HL-60 (cell line): ENCODE measurements at regions not wholly inside any gene's neighbourhood (a gene's known extent, or its start where the extent isn't known, plus 50 kb on each side); places are given as distances from the start of the nearest gene placed in this dataset.

Experiments used
- DNase-seq, 2 experiments: peaks; one replicate each; pipeline ENCODE4 v3.0.0-alpha.2; 2010 to 2020; ENCODE audit warnings: low read depth in 1 of 2, low spot score in 1 of 2
- H3K27ac ChIP-seq: fragments of 250-450 bp; sonication (Bioruptor Pico); replicated peaks from 2 replicates; pipeline ENCODE4 v1.5.1; 2020; ENCODE audit warnings: mild to moderate bottlenecking, moderate library complexity
- H3K27me3 ChIP-seq: fragments of 250-450 bp; sonication (Bioruptor Pico); 2 replicates; pipeline ENCODE4 v1.5.1; 2021; ENCODE audit warnings: mild to moderate bottlenecking, moderate library complexity; ENCODE audit not compliant: insufficient read depth, poor library complexity, severe bottlenecking
- H3K4me3 ChIP-seq: replicated peaks from 2 replicates; pipeline ENCODE4 v1.5.1; 2011; ENCODE audit warnings: mild to moderate bottlenecking, control low read depth, low read length; ENCODE audit not compliant: insufficient read depth
- GABPA ChIP-seq: IDR thresholded peaks from 2 replicates; pipeline ENCODE4 v1.6.1; 2012; ENCODE audit warnings: low read depth
- POLR2AphosphoS5 ChIP-seq: IDR thresholded peaks from 2 replicates; pipeline ENCODE4 v1.6.1; 2012; ENCODE audit warnings: low read depth
- SPI1 ChIP-seq: IDR thresholded peaks from 2 replicates; pipeline ENCODE4 v1.6.1; 2012; ENCODE audit warnings: low read depth, mild to moderate bottlenecking, borderline replicate concordance
- TF ChIP-seq, protein P1 (sequence below): IDR thresholded peaks from 2 replicates; pipeline ENCODE4 v1.6.1; 2012; ENCODE audit warnings: low read depth; ENCODE audit not compliant: insufficient replicate concordance
- TF ChIP-seq, protein P2 (sequence below): IDR thresholded peaks from one replicate; pipeline ENCODE4 v1.5.1; 2011; ENCODE audit warnings: low read length, control low read depth, inconsistent platforms; ENCODE audit not compliant: insufficient read depth

DNA sequence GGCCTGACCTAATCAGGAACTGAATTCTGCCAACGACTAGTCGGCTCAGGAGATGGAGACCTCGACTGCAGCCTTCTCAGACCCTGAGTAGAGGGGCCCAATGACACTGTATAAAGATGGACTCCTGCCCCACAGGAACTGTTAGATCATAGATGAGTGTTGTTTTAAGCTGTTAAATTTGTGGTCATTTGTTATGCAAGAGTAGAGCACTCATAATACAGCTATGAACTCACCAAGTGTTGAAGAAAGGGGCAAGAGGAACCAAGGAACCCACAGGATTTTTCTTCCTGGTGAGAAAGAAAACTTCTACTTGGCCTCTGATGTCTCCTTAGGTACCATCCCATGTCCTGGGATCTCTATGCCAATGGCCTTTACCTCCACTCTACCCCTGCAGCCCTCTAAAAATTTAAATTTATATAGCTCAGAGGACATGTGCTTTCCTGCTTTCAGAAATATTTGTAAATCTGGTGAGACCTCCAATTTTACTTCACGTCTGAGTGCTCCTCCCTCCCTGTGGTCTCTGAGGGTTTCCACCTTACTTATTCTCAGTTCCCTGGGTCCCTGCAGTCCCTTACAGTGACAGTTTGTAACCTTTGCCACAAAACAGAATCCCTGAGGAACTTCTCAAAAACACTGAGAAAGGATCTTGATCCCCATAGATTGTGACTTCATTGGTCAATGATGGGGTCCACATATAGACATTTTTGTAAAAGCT, 256.3 kb upstream of the ARHGAP20 start:
- Histone ChIP-seq H3K4me3 (no peak overlapping the region), H3K27me3 (no peaks in the 10 kb centered on the region), H3K27ac (no peak overlapping the region)
- TF ChIP-seq, protein P1, sequence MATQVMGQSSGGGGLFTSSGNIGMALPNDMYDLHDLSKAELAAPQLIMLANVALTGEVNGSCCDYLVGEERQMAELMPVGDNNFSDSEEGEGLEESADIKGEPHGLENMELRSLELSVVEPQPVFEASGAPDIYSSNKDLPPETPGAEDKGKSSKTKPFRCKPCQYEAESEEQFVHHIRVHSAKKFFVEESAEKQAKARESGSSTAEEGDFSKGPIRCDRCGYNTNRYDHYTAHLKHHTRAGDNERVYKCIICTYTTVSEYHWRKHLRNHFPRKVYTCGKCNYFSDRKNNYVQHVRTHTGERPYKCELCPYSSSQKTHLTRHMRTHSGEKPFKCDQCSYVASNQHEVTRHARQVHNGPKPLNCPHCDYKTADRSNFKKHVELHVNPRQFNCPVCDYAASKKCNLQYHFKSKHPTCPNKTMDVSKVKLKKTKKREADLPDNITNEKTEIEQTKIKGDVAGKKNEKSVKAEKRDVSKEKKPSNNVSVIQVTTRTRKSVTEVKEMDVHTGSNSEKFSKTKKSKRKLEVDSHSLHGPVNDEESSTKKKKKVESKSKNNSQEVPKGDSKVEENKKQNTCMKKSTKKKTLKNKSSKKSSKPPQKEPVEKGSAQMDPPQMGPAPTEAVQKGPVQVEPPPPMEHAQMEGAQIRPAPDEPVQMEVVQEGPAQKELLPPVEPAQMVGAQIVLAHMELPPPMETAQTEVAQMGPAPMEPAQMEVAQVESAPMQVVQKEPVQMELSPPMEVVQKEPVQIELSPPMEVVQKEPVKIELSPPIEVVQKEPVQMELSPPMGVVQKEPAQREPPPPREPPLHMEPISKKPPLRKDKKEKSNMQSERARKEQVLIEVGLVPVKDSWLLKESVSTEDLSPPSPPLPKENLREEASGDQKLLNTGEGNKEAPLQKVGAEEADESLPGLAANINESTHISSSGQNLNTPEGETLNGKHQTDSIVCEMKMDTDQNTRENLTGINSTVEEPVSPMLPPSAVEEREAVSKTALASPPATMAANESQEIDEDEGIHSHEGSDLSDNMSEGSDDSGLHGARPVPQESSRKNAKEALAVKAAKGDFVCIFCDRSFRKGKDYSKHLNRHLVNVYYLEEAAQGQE: no peak
- TF ChIP-seq POLR2AphosphoS5 (no peak), GABPA (no peak), SPI1 (no peak)
- DNase-seq: peak; percentile 36 to 55

DNA sequence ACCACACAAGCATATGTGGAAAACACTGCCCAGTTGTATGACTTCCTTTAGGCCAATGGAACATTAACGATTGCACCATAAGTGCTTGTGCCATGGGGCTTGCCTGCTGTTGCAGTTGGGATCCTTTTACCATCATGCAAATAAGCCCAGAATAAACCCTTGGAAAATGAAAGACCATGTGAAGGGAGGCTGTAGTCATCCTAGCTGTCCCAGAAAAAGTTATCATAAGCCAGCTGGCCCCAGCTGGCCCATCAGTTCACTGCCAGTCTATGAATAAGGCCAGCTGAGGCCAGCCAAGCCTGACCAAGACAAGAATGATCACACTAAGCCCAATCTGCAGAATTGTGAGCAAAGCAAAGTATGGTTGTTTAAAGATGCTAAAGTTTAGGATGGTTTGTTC, 253.9 kb upstream of the ARHGAP20 start:
- DNase-seq: no peak
- H3K27ac ChIP-seq: no peak overlapping the region
- H3K27me3 ChIP-seq: no peaks in the 10 kb centered on the region
- no peak overlapping the region for H3K4me3 ChIP-seq
- TF ChIP-seq, protein P2, sequence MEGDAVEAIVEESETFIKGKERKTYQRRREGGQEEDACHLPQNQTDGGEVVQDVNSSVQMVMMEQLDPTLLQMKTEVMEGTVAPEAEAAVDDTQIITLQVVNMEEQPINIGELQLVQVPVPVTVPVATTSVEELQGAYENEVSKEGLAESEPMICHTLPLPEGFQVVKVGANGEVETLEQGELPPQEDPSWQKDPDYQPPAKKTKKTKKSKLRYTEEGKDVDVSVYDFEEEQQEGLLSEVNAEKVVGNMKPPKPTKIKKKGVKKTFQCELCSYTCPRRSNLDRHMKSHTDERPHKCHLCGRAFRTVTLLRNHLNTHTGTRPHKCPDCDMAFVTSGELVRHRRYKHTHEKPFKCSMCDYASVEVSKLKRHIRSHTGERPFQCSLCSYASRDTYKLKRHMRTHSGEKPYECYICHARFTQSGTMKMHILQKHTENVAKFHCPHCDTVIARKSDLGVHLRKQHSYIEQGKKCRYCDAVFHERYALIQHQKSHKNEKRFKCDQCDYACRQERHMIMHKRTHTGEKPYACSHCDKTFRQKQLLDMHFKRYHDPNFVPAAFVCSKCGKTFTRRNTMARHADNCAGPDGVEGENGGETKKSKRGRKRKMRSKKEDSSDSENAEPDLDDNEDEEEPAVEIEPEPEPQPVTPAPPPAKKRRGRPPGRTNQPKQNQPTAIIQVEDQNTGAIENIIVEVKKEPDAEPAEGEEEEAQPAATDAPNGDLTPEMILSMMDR: no peak
- TF ChIP-seq SPI1 (no peak), GABPA (no peak), POLR2AphosphoS5 (no peak)
- TF ChIP-seq, protein P1: no peak

DNA sequence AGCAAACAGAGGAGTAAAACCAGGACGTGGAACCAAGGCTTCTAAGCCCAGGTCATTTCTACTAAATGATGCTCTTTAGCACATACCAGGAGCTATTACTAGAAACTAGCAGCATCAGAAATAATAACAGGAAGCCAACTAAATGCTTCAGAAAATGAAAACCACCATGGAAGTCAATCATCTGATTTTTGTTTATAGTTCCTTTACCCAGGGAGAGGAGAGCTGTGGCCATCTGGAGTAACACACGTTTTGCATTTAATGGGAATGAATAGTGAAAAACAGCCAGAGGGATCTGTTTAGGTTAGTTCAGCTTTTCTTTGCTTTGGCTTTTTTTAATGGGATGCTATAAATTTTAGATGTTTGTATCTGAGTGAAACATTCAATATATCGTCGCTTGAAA, 250.7 kb upstream of the ARHGAP20 start:
- H3K4me3 ChIP-seq: no peak overlapping the region
- no peaks in the 10 kb centered on the region for H3K27me3 ChIP-seq
- no peak overlapping the region for H3K27ac ChIP-seq
- TF ChIP-seq POLR2AphosphoS5 (no peak), SPI1 (no peak), GABPA (no peak)
- TF ChIP-seq, protein P1: no peak
- TF ChIP-seq, protein P2: no peak
- DNase-seq: no peak
